Loucy (cell line): ENCODE measurements at regions not wholly inside any gene's neighbourhood (a gene's known extent, or its start where the extent isn't known, plus 50 kb on each side); places are given as distances from the start of the nearest gene placed in this dataset.

ENCODE experiments used
- EZH2phosphoT487 ChIP-seq: fragments of 200-600 bp; IDR thresholded peaks from 2 replicates; pipeline ENCODE4 v1.6.1; 2018; ENCODE audit warnings: antibody characterized with exemption, mild to moderate bottlenecking, moderate library complexity, borderline replicate concordance
- TF ChIP-seq, protein P1 (sequence below): fragments of 200-600 bp; sonication (generic); conservative IDR thresholded peaks from 2 replicates; pipeline ENCODE4 v1.5.1; 2014; ENCODE audit warnings: mild to moderate bottlenecking, antibody characterized with exemption, low read length

DNA sequence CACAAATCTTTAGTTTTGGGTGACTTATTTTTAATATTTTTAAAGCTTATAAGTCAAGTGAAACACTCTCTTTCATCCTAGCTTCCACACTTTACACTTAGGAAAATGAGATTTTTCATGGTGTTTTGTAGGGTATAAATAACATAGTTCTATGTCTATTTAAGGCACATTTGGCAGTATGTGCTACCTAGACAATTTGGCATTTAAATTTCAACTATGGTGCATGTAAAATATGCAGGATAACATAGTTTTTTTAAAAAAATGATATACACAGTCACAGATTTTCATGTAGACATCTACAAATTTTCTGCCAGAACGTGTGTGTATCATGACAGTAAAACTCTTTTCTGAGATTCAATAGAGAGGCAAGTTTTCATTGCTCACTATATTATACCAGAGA lies 115.1 kb upstream of the MAP3K7 start:
- TF ChIP-seq, protein P1, sequence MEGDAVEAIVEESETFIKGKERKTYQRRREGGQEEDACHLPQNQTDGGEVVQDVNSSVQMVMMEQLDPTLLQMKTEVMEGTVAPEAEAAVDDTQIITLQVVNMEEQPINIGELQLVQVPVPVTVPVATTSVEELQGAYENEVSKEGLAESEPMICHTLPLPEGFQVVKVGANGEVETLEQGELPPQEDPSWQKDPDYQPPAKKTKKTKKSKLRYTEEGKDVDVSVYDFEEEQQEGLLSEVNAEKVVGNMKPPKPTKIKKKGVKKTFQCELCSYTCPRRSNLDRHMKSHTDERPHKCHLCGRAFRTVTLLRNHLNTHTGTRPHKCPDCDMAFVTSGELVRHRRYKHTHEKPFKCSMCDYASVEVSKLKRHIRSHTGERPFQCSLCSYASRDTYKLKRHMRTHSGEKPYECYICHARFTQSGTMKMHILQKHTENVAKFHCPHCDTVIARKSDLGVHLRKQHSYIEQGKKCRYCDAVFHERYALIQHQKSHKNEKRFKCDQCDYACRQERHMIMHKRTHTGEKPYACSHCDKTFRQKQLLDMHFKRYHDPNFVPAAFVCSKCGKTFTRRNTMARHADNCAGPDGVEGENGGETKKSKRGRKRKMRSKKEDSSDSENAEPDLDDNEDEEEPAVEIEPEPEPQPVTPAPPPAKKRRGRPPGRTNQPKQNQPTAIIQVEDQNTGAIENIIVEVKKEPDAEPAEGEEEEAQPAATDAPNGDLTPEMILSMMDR: no peak
- TF ChIP-seq EZH2phosphoT487: no peak
